ENCODE measurements at regions not wholly inside any gene's neighbourhood (a gene's known extent, or its start where the extent isn't known, plus 50 kb on each side); places are given as distances from the start of the nearest gene placed in this dataset.
A peak's percentile ranks its signal among the peaks of the same experiment; 100 is the strongest.

DNA sequence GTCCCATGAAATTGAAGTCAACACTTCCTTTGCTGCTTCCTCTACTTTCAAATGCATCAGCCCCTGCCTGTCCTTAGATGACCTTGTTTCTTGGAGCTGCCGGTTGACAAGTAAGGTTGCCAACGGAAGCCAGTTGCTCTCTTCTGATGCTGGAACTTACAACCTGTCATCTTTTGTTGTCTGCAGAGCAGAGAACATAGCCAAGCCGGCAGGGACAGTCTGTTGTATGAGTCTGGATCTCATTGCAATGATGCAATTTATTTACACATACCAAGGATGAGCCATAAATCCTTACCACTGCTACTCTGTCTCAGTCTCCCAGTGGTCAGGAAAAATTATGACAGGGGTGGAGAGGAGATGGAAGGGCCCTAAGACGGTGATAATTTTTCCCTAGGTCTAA is 151.4 kb downstream of the BLID start:
- TF ChIP-seq, protein P1, sequence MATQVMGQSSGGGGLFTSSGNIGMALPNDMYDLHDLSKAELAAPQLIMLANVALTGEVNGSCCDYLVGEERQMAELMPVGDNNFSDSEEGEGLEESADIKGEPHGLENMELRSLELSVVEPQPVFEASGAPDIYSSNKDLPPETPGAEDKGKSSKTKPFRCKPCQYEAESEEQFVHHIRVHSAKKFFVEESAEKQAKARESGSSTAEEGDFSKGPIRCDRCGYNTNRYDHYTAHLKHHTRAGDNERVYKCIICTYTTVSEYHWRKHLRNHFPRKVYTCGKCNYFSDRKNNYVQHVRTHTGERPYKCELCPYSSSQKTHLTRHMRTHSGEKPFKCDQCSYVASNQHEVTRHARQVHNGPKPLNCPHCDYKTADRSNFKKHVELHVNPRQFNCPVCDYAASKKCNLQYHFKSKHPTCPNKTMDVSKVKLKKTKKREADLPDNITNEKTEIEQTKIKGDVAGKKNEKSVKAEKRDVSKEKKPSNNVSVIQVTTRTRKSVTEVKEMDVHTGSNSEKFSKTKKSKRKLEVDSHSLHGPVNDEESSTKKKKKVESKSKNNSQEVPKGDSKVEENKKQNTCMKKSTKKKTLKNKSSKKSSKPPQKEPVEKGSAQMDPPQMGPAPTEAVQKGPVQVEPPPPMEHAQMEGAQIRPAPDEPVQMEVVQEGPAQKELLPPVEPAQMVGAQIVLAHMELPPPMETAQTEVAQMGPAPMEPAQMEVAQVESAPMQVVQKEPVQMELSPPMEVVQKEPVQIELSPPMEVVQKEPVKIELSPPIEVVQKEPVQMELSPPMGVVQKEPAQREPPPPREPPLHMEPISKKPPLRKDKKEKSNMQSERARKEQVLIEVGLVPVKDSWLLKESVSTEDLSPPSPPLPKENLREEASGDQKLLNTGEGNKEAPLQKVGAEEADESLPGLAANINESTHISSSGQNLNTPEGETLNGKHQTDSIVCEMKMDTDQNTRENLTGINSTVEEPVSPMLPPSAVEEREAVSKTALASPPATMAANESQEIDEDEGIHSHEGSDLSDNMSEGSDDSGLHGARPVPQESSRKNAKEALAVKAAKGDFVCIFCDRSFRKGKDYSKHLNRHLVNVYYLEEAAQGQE (IDR thresholded peaks at IDR 0.05; ENCODE audit: insufficient read depth in 1 of 2, low read depth in 2 of 2, low read length in 2 of 2): 0 out of 4 replicates have a peak, but pooled peaks of 1 of the 2 experiments have one; percentile 11
- no peak for TF ChIP-seq POLR2AphosphoS5 (IDR thresholded peaks at IDR 0.05; ENCODE audit: low read depth, low read length)
- TF ChIP-seq FOXP2 (optimal IDR thresholded peaks at IDR 0.05; ENCODE audit: borderline replicate concordance, extremely low read depth, extremely low read length, insufficient read depth): peak; percentile 94
- no peak for TF ChIP-seq SIN3A (IDR thresholded peaks at IDR 0.05; ENCODE audit: borderline replicate concordance, insufficient read depth, low read length)
- peak; percentile 4; the same call in 1 of the 2 replicates for TF ChIP-seq TAF1 (IDR thresholded peaks at IDR 0.05; ENCODE audit: borderline replicate concordance, insufficient read depth, low read length)

DNA sequence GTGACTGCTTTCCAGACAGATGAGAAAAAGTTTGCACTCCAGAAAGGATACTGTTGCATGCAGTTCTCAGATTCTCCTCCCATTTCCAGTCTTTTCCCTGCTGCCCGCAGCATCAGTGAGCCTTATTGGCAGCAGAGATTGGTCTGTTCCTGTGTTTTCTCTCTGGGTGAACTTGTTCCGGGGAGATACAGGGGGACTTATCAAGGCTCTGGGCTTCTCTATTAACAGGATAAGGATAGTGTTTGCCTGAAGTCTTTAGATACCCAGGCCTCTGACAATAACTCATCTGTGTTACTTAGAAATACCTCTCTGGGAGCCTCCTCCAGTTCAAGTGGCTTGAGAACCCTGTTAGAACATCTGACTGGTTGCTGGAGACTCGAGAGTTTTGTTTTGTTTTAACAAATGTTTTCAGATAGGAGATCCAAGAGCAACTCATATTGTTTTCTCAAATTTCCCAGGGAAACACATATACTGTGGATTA is 154.7 kb downstream of the BLID start:
- TF ChIP-seq FOXP2 (optimal IDR thresholded peaks at IDR 0.05; ENCODE audit: borderline replicate concordance, extremely low read depth, extremely low read length, insufficient read depth): no peak
- no peak for TF ChIP-seq POLR2AphosphoS5 (IDR thresholded peaks at IDR 0.05; ENCODE audit: low read depth, low read length)
- no peak for TF ChIP-seq TAF1 (IDR thresholded peaks at IDR 0.05; ENCODE audit: borderline replicate concordance, insufficient read depth, low read length)
- TF ChIP-seq, protein P1 (IDR thresholded peaks at IDR 0.05; ENCODE audit: insufficient read depth in 1 of 2, low read depth in 2 of 2, low read length in 2 of 2): no peak
- TF ChIP-seq SIN3A (IDR thresholded peaks at IDR 0.05; ENCODE audit: borderline replicate concordance, insufficient read depth, low read length): no peak

DNA sequence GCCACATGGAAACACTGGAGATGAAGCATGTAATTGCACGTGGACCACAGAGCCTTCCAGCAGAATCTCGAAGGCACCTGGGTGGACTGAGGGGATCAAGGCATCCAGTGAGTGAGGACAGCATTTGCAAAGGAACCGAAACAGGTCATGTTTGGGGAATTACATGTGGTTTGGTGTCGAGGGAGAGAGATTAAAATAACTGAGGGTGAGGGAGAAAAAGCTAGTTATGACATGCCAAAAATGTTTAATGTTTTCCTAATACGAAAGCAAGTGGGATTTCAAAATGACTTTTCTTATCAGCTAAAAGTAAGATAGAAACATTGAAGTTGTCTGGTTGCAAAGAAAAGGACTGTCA is 157.1 kb downstream of the BLID start:
- TF ChIP-seq SIN3A (IDR thresholded peaks at IDR 0.05; ENCODE audit: borderline replicate concordance, insufficient read depth, low read length) (no peak), TAF1 (IDR thresholded peaks at IDR 0.05; ENCODE audit: borderline replicate concordance, insufficient read depth, low read length) (no peak), POLR2AphosphoS5 (IDR thresholded peaks at IDR 0.05; ENCODE audit: low read depth, low read length) (no peak), FOXP2 (optimal IDR thresholded peaks at IDR 0.05; ENCODE audit: borderline replicate concordance, extremely low read depth, extremely low read length, insufficient read depth) (no peak)
- TF ChIP-seq, protein P1 (IDR thresholded peaks at IDR 0.05; ENCODE audit: insufficient read depth in 1 of 2, low read depth in 2 of 2, low read length in 2 of 2): no peak

DNA sequence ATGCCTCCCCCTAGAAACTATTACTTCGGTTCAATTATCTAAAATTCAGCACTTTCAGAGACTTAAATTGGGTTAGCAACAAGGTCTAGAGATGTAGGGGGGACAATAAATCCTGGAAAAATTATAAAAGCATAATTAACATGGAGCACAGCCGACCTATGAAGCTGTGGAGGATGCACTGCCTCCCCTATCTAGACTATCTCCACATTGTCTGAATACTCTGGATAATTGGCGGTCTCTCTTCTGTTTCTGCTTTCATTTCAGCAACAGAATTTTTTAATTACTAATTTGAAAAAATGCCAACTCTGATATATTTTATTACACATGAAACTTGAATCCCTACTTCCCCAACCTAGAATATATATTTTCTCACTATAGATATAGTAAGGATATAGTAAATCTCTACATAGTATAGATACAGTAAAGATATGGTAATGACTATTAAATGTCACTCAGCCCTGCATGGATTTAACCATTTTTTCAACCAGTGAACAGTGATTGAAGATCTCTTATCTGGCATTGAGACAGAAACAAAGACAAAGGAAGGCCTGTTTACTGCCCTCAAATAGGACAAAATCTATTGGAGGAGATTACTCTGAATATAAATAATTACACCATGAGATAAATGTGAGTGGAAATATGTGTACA is 157.6 kb downstream of the BLID start:
- TF ChIP-seq FOXP2 (optimal IDR thresholded peaks at IDR 0.05; ENCODE audit: borderline replicate concordance, extremely low read depth, extremely low read length, insufficient read depth): no peak
- TF ChIP-seq, protein P1 (IDR thresholded peaks at IDR 0.05; ENCODE audit: insufficient read depth in 1 of 2, low read depth in 2 of 2, low read length in 2 of 2): no peak
- no peak for TF ChIP-seq POLR2AphosphoS5 (IDR thresholded peaks at IDR 0.05; ENCODE audit: low read depth, low read length)
- no peak for TF ChIP-seq TAF1 (IDR thresholded peaks at IDR 0.05; ENCODE audit: borderline replicate concordance, insufficient read depth, low read length)
- TF ChIP-seq SIN3A (IDR thresholded peaks at IDR 0.05; ENCODE audit: borderline replicate concordance, insufficient read depth, low read length): no peak
